ENCODE measurements at regions not wholly inside any gene's neighbourhood (a gene's known extent, or its start where the extent isn't known, plus 50 kb on each side); places are given as distances from the start of the nearest gene placed in this dataset.

DNA sequence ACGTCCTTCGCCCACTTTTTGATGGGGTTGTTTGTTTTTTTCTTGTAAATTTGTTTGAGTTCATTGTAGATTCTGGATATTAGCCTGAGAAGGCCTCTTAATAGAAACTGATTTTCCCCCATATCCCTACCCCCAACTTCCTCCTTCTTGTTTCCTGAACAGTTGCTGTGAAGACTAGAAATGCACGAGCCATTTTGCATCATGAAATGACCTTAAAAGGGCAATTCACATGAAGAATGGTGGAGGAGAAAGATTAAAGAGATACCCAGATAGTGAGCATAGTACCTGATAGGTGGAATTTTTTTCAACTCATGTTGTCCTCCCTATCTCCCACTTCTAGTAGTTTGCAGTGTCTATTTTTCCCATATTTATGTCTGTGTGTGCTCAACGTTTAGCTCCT is 55.2 kb upstream of the KCNH8 start:
- no peak for DNase-seq

DNA sequence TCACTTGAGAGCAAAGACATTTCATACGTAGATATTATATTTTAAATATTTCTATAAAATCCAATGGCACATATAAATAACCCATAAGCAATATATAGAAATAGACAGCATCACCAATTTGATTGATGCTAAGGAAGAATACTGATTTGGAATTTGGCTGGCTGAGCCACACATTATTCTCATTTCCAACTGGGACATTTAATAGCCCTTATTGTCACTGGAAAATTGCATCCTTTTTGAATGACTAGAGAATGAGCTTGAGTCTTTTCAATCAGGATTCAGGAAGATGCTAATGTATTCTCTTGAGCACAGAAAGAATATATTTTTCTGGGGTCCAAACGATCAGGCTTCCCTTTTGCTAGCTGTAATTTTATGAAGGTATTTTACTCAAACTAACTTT is 70.9 kb upstream of the KCNH8 start:
- DNase-seq, result no peak

DNA sequence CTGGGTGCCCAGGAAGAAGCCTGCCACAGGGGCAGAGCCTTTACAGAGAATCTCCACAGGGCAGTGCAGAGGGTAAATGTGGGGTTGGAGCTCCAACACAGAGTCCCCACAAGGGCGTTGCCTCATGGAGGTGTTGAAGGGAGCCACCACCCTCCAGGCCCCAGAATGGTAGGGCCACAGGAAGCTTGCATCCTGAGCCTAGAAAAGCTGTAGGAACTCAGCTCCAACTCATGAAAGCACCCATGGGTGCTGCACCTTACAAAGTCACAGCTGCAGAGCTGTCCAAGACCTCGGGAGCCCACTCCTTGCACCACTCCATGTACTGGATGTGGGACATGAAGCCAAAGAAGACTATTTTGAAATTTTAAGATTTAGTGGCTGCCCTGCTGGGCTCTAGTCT is 73.3 kb upstream of the KCNH8 start:
- DNase-seq, result no peak

DNA sequence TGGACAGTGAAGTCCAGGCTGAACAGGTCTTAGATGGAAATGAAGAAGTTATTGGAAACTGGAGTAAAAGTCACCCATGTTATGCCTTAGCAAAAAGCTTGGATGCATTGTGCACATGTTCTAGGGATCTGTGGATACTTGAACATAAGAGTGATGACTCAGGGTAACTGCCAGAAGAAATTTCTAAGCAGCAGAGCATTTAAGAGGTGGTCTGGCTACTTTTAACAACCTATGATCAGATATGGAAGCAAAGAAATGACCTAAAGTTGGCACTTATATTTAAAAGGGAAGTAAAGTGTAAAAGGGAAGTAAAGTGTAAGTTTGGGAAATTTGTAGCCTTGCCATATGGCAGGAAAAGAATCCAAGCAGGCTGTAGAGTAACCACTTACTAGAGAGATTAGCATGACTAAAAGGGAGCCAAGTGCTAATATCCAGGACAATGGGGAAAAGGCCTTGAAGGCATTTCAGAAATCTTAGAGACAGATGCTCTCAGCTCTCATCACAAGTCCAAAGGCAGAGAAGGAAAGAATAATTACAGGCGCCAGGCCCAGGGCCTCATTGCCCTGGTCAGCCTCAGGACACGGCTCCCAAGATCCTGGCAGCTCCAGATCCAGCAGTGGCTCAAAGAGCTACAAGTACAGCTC is 73.9 kb upstream of the KCNH8 start:
- DNase-seq, result no peak

DNA sequence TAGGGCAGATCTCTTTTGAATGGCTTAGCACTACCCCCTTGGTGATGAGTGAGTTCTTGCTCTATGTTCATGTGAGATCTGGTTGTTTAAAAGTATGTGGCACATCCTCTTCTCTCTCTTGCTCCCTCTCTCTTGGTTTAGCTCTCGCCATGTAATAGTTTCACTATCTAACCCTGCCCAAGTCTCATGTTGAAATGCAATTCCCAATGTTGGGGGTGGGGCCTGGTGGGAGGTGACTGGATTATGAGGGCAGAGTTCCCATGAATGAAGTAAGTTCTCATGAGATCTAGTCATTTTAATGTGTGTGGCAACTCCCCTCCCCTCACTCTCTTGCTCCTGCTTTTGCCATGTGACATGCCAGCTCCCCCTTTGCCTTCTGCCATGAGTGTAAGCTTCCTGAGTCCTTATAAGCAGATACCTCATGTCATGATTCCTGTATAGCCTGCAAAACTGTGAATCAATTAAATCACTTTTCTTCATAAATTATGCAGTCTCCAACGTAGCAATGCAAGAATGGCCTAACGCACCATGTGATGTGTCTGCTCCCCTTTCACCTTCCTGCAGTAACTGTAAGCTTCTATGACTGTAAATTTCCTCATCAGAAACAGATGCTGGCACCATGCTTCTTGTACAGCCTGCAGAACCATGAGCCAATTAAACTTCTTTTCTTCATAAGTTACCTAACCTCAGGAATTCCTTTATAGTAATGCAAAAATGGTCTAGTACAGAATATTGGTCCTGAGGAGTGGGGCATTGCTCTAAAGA is 74.8 kb upstream of the KCNH8 start:
- DNase-seq, result no peak

DNA sequence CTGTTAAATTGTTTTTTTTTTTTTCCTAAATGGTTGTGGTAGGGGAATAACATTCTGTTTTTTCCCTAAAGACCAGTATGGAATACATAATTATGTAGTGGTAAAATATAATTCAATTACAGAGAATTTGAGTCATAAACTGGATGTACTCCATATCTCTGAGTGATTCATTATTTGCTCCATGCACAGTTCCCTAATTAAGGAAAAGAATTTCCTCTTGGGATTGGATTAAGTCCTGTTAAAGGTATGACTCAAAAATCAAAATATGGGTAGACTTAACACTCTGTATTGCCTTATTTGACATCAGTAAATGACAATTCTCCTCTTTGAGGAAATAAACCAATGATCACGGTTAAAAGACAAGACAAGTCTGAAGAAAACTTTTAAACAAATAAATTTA is 78.0 kb upstream of the KCNH8 start:
- DNase-seq, result no peak

DNA sequence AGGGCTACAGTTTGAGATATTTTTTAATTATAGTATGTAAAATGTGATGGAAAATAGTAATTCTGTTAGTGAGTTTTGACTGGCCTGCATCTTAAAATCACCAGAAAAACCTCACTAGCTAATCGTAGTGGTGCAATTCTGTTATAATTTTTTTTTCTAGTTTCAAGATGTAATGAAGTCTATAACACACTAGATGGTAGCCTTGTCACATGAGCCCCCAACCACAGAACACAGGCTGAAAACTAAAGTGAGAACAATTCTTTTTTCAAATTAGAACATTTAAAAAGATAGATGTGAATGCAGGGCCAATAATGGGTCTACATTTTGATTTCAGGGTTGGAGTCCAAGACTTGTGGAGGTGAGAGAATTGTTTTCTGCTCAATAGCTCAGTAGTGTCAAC is 83.3 kb upstream of the KCNH8 start:
- no peak for DNase-seq

DNA sequence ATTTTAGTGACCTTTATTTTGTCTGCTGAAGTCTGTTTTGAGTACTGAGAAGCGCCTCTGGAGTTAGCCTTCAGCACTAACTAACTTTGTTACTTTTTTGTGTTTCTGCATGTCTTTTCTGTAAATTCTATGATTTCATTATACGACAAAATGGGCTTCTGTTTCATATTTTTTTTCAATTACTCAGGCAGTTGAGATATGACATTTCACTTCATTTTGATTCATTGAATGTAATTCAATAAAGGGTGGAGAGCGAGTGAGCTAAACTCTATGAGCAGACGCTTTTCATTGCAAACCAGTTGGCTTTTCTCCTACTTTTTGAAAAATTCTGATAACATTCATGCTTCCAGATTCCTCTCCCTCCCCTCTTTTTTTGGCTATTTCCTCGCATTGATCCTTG is 84.4 kb upstream of the KCNH8 start:
- no peak for DNase-seq

DNA sequence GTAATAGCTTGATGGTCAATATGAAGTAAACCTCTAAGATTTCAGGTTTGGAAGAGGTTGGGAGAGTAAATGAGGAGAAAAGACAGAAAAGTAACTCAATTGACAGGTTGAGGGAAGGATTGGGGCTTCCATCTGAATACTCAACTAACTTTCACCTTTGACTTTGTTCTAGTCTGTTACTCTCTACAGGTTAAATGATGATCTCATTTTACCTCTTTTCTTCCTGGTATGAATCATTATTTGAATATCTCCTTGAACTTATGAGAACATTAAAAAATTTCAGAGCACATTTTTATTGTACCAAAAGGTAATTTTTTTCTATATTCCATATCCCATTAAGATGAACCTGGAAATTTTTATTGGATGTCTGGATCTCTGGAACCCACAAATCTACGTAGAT is 87.9 kb upstream of the KCNH8 start:
- DNase-seq, result no peak

DNA sequence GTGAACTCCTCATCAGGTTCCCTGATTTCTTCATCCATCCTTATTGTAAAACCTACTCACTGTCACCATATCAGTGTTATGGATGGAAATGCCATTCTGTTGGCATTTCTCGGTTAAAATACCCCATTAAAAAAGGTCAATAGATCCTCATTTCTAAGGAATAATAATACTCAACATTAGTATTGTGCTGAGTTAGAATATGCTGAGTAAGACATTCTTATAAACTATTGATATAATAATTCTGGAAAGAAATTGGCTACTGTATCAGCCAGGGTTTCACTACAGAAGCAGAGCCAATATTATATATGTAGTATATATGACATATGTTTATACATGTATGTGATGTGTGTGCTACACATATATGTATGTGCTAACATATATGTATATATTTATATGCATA is 95.4 kb upstream of the KCNH8 start:
- DNase-seq, result no peak

DNA sequence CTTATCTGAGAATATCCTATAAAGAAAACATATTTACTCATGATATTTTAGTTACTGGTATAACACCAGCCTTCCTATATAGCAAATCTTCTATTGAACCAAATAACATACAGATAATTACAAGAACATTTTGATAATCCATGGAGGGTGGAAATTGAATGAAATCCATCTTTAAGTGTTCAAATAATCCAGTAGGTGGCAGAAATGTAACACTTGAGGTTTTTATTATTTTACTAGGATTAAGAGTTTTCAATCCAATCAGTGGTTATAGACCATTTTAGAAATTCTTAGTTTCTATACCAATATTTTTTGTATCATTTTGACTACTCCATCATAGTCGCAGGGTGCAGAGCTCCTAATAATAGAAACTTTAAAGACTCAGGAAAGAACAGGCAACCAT is 101.9 kb upstream of the KCNH8 start:
- no peak for DNase-seq

DNA sequence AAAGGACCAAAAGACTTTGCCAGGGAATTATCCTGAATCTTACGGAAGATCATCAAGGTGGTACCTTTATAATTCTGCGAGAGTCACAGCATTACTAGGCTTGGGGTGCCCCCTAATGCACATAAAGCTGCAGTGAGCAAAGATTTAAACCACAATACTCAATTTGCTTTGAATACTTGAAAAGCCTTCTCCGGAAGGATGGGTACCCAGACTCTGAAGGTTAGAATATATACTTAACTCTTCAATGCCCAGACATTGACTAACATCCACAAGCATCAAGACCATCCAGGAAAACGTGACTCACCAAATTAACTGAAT is 117.8 kb upstream of the KCNH8 start:
- DNase-seq, result peak in 1 of 2 experiments; percentile 21

DNA sequence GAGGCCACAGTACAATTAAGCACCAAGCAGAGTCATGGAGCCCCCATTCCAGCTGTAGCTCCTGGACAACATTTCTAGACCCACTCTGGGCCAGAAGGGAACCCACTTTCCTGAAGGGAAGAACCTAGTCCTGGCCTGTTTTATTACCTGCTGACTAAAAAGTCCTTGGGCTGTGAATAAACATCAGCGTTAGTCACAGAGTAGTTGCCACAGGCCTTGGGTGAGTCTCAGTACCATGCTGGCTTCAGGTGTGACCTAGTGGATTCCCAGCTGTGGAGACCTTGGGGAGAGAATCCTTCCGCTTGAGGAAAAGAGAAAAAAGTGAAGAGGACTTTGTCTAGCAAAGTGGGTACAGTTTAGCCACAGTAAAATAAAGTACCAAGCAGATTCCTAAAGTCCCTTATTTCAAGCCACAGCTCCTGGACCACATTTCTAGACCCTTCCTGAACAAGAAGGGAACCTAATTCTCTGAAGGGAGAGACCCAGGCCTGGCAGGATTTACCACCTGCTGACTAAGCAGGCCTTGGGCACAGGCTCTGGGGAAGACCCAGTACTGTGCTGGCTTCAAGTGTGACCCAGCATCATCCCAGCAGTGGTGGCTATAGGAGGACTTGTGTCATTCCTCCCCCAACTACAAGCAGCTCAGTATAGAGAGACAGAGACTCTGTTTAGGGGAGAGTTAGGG is 118.3 kb upstream of the KCNH8 start:
- DNase-seq, result peak in 1 of 2 experiments; percentile 20

DNA sequence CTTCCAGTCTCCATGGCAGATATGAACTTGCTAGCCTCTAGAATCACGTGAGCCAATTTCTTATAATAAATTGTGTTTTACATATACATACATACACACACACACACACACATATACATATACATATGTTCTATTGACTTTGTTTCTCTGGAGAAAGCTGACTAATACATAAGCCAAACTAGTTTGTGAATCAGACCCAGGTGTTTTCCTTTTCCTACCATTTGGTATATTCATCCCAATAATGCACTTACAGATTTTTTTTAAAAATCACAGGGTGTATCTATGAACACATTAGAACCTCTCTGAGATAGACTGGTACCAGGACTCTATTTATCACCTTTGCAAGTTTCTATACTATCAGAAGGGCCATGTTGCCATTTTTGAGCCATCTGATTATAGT is 122.9 kb upstream of the KCNH8 start:
- no peak for DNase-seq

DNA sequence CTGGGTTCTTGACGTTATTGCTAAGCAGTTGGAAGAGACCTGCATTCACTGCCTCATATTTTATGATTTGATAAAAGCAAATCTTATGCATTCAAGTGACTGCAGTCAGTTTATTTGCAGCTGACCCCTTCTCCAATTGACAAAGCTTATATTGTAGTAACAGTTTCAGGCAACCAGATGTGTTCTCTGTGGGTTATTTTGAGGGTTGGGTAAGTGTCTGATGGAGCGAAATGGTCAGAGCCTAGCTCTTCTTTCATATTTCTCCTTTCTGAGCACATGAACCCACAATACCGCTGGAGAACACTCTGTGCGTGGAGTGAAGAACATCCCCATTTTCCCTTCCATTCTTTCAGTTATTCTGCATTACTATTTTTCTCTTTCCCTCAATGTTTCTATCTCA is 125.8 kb upstream of the KCNH8 start:
- DNase-seq, result no peak

DNA sequence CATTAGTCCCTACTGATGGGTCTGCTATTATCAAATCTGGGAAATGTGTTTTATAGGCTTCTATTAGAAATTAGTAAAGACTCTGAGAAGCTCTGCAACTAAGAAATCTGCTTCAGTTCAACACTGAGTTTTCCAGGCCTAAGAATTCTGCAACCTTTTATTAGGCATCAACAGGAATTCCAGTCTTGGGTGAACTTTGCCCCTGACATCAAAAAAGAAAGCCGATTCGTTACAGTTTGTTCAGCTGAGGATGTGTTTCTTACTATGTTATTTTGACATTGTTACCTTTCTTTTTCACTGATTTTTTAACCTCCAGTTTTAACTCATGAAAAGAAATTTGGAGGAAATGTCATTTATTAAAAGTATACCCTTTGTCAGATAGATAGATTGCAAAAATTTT is 131.5 kb upstream of the KCNH8 start:
- no peak for DNase-seq

DNA sequence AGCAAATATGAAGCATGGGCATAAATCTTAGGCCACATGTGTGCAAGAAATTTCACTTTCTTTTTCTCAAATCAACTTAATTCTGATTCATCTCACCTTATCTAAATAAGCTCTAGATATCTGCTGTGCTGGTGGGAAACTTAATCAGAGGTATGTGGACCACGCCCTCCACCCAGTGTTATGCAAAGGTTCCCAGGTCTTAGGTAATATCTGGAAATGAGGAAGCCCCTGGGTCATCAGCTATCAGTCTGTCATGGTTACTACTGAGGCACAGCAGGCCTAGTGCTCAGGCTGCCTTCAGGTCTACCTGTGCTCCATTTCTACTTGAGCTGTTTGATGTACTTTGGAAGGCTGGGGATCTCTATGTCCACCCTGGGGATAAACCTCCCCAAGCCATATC is 134.4 kb upstream of the KCNH8 start:
- DNase-seq, result no peak

DNA sequence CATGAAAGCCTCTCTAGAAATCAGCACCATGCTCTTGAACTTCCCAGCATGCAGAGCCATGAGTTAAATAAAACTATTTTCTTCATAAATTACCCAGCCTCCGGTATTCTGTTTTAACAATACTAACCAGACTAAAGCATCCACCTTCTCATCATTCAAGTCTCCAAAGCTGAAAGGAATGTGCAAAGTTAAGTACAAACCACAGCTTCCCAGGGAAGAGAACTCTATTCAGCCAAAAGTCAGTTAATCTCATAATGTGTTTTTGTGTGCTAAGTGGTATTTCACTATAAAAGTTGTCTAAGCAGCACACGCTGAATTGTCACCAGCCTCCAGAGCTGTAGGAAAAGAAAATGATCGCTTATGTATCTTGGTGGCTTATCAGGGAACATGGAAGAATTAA is 135.5 kb upstream of the KCNH8 start:
- no peak for DNase-seq

DNA sequence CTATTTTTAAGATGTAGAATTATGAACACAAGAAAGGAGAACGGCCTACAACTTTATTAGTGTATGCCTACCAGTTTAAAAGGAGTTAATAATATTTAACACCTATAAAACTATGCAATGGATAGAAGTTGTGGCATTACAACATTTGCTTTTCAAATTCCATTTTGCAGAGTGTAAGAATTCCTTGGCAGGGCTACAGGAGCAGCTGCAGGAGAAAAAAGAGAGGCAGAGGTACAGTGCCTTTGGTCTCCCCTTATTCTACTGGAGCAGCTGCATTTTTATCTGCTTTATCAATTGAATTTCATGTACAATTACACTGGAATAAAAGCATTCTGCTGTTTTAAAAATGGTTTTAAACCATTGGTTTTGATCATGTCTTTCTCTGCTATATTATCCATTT is 145.7 kb upstream of the KCNH8 start:
- no peak for DNase-seq

DNA sequence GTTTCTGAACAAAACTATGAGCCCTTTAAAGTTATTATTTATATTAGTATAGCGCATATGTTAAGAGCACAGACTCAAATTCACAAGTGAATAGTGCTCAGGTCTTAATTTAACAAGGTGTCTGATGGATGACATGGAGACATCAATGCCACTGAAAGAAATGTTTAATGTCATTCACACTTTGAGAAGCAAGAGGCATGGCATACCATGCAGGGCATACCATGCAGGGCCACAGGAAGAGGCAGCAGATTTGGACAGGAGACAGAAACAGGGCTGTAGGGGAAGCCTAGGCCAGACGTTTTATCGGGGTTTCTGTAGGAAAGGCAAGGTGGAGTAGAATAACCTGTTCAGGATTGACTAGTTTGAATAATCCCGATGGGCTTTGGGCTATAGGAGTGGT is 150.2 kb upstream of the KCNH8 start:
- no peak for DNase-seq

DNA sequence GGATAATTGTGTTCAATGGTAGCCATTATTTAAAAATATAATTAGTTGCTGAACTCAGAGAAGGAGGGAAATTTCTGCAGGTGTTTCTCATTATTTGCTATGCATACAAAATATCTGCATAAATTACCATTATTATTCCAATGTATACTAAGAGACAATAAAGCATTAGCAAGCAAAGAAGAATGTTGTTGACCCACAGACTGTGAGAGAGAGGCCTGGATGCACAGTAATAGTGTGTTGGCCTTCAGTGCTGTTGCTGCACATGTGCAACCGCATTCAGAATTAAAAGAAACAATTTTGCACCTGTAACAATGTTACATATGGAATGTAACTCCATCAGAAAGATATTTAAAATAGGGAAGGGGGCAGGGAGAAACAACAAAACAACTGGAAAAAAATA is 155.6 kb upstream of the KCNH8 start:
- no peak for DNase-seq

DNA sequence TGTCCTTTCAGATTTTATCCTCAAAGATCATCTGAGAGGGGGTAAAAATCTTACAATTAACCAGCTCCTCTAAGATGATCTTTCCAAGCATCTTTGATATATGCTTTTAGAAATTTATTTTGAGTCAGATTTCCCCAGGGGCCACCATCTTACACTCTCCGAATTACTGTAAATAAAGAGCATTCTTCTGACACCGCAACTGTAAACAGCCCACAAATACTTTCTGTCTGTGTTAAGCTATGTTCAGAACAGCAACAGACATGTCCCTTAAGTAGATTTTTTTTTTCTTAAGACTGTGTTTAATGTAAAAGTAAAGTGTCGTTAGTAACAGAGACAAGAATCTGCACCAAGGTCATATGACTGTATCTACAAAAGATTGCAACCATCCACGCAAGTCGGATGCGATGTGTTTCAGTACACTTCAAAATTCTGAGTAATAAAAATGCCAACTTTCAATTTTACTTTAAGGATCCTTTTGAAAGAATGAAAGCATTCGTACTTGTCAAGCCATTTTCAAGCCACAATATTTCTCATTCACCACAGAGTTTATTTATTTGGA is 159.0 kb upstream of the KCNH8 start:
- no peak for DNase-seq

DNA sequence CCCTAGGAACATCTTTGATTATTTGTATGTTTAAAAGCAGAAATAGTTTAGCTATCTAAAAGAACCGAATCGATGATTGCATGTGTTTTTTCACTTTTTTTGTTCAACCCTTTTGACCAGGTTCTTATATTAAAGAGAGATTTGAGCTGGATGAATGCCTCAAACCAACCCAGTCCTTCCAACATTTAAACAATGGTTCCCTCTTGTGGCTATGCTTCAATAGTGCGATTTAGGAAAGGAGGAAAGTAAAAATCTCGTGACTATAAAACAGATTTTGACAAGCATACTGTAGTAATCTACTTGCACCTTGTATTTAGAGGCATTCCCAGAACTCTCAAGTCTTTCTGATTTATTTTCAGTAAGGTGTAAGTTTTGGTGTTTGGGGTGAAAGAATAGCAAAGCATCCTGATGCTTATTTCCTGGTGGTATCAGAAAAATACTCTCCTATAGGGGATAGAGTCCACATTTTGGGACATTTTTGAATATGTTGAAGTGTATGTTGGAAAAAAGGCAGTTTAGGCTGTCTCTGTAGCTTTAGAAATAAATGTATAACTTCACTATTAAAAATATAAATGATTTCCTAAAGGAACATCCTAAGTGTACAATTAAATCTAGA is 159.6 kb upstream of the KCNH8 start:
- DNase-seq, result no peak
